ENCODE measurements at regions not wholly inside any gene's neighbourhood (a gene's known extent, or its start where the extent isn't known, plus 50 kb on each side); places are given as distances from the start of the nearest gene placed in this dataset.

GRCh38 chr9:105883847-105884246 lies 189.5 kb downstream of the TMEM38B start:
- TF ChIP-seq CTCF (IDR thresholded peaks at IDR 0.05; ENCODE audit: extremely low read depth in 1 of 2, insufficient read depth in 1 of 2, low read depth in 1 of 2, low read length in 2 of 2) (no peak), EZH2 (IDR thresholded peaks at IDR 0.05; ENCODE audit: borderline replicate concordance, low read depth, low read length, severe bottlenecking) (no peak)
